SKM-1 treated with dmso at 0.1 percent for 144 hours (cell line): ENCODE measurements at regions not wholly inside any gene's neighbourhood (a gene's known extent, or its start where the extent isn't known, plus 50 kb on each side); places are given as distances from the start of the nearest gene placed in this dataset.

Source experiments
- DNase-seq: peaks from one replicate; lab custom pipeline; 2025; ENCODE audit not compliant: unreplicated experiment; lab: John Stamatoyannopoulos, UW

DNA sequence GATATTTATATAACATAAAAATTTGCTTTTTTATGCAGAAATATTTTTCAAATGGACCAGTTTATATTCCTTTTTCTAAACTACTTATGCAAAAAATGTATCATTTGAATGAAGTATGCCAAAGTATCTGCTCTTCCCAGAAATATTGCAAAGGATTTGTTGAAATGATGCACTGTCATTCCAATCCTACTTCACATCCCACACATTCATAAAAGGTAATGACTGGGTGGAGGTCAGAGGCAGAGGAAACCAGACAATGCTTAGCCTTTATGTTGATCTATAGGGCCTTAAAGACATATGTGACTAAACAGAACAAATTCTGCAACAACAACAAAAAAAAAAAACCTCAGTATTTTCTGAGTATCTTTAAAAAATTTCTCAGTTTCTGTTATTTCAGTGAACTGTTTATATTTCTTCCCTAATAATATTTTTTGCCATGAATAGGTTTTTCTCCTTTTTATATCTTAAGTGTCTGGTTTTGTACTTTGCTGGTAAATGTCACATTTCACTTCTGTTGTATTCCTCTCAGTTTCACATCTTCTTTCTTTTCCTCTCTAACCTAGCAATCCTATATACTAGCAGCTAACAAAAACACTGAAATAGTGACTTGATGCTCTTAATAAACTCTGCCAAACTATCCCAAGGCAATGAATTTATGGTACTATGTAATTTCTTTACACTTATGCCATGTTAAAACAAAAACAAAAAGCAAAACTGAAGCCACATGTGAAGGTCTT is 374.1 kb downstream of the BCKDHB start:
- DNase-seq = no peak

DNA sequence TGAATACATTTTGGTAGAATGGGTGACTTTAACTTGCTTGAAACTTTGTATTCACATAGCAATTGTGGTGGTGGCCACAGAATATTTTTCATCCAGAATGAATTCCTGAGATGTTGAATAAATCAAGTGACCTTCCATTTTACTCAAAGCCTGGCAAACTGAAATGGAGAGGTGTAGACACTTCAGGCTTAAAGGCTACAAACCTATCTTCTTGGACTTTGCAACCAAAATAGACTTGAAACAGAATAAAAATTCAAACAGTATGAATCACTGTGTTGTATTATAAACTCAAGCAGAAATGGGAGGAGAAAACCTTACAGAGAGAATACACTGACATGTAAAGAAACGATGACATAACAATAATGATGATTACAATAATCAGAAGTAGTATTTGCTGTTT is 371.6 kb downstream of the BCKDHB start:
- DNase-seq = no peak

DNA sequence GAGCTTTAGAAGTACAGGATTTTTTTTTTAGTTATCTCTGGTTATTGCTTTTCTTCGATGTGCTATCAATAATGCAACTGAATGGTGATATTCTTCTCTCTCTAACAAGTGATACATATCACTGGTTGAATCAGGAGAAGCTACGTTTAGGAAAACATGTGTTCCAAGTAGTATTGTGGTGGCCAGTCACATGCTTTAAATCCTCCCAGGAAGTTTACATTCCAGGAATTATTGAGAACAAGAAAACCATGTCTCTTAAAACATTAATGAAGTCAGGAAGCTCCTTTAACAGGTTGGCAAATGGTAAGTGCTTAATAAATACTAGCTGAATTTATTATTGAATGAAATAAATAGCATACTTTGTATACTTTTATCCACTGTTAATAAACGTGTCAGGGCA is 371.1 kb downstream of the BCKDHB start:
- DNase-seq = no peak

DNA sequence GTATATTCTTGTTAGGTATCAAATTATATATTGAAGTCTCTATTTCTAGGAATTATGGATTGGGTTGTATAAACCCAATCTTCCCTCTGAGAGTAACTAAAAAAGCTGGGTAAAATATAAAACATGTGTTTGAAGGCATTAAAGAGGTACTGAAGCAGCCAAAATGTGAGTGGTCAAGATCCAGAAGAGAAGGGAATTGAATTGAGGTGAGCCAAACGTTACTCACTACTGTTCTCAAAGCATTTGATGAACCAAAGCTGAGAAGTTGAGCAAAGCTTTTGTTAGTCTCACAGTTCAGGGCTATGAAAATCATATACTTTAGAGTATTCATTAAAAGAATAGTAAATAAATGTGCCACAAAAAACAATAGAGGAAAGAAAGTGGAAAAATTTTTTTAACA is 365.8 kb downstream of the BCKDHB start:
- no peak for DNase-seq

DNA sequence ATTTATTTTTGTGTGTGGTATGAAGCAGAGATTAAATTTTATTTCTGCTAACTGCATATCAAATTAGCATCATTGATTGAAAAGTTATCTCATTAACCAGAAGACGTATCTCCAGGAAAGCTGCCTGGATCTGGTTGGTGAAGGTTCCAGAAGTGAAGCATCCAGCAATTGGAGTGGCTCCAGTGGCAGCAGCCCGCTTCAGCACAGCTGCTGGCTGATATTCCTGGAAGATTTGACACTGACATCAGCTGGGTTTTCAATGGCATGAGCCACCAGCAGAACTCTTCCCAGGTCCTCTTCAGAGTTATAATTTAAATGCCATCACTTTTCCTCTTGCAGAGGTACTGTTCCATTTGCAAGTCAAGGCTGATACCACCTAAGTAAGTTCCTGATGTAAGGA is 363.5 kb downstream of the BCKDHB start:
- no peak for DNase-seq

DNA sequence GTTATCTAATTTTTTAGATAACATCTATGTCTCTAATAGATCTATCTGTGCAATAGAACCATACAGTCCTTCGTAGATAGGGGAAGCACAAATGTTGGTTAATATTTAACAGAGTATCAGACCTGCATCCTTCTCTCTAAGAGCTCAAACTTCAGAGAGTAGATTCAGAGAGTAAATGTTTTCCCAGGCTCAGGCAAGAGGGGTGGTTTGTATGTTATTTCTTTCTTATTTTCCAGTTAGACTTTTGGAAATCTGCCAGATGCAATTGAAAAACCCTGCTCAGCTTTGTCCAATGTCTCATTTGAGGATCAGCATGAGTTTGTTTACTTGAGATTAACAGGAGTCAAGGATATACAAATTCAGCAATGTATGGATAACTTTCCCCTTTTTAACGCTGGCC is 361.9 kb downstream of the BCKDHB start:
- DNase-seq = no peak

DNA sequence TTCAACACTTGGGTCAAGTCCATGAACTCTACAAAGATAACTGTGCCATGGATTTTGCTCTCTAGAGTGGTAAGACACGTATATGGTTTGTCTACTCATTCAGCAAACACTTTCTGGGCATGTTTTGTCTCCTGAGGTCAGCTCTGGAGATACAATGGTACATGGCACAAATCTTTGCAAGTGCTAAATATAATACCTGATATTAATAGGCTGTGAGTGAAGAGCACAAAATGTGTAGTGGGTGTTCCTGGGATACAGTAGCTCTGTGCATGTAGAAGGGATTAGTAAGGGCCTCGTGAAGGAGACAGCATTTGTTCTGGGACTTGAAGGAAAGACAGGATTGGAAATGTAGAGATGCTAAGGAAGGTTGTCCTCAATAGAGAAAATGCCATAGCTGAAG is 360.9 kb downstream of the BCKDHB start:
- DNase-seq = no peak

DNA sequence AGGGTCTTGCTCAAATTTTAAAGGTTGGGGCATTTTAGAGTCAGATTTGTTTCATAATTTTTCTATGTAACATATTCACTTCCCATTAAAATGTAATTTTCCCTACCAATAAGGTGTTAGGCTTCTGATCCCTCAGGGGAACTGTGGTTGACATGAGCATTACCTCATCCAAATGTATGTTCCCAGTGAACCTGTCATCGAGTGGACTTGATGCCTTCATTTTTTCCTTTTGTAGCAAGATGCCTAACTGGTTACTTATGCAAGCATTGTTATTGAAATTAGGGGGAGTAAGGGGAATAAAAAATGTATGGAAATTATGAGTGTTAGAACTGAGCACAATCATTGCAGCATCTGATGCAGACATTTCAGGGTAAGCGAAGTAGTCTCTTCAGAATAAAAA is 360.5 kb downstream of the BCKDHB start:
- no peak for DNase-seq

DNA sequence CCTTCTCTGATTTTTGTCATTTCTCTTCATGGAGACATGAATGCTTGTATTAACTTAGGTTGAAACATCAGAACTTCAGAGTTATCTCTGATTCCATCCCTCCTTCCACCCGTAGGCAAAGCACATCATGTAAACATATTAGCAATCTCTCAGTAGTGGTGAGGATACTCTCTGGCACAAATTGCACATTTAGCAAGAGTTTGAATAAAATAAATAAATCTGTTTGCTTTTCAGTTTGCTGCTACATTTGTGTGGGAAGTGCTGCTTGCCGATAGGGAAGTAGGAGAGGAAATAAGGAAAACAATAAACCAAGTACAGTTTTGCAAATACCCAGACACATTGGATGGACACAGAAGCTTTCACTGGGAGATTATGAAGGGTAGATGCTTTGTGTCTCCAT is 359.0 kb downstream of the BCKDHB start:
- no peak for DNase-seq

DNA sequence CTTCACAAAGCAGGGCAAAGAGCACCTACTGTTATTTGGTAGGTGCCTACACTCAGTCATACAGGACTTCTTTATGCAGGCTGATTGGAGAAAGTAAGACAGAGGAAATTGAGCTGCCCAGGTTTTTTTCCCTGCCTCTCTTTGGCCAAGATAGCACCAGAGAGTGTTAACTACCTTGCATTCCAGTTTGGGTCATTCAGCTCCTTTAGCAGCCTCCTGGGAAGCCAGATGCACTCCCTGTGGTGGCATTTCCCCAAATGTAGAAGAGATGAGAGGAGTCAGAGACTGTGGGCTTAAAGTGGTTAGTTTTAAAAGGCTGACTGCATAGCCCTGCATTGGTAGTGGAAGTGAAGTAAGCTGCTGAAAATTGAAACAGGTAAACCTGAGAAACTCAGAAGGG is 358.4 kb downstream of the BCKDHB start:
- no peak for DNase-seq

DNA sequence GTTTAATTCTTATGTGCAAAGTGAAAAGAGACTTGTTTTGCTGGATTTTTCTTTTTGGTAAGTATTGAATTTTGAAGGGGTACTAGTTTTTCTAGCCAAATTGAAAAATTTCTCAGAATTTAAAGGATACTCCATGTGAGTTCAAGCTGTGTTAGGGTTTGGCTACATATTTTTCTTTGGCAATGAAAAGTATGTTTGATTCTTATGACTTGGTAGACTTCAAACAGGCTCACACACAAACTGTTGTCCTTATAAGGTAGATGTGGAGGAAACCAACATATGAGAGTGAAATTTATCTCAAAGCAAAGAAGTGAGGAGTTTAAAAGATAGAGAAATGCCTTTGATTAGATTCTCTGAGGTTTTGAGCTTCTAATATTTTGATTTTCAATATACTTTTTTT is 356.7 kb downstream of the BCKDHB start:
- DNase-seq = no peak

DNA sequence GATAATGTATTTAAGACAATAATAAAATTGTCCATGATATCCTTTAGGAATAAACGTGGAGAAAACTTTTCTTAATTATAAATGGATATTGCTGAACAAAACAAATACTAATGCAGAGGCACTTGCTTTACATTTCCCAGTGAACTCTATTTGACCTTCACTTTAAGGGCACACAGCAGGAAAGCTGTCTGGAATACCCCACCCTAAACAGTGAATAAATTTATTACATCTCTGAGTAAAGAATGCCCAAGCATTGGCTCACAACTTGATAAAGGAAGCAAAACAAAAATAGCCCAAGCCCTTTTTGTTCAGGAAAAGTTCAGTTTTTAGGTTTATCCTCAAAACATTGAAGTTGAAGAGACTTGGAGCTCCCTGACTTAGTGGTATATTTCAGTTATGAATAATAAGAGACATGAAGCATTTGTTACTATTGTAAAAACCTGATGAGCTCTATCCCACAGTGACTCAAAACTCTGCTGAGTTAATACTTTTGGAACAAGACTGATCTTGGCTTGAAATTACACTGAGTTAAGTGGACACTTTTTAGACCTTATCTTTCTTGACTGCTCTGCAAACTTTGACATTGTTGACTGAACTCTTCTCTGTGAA is 353.9 kb downstream of the BCKDHB start:
- no peak for DNase-seq

DNA sequence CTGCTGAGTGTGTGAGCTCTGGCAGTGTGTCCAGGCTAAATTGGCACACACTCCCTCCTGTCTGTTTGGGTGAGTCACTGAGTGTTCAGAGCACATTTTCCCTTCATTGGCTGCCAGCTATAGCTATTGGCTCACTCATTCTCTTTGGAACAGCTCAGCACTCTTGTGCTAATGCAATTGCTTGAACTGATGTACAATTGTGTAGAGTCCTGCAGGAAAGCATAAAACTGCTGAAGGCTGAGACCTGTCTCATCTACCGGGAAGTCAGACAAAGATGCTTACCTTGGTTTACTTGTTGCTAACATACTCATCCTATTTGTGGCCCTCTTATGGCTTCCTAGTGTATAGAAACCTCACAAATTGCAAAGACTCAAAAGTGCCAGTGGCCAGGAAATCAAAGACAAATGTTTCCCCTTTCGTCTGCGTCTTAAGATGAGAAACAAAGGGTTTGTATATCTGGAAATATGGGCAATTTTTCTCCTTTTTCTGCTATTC is 351.0 kb downstream of the BCKDHB start:
- DNase-seq = no peak

DNA sequence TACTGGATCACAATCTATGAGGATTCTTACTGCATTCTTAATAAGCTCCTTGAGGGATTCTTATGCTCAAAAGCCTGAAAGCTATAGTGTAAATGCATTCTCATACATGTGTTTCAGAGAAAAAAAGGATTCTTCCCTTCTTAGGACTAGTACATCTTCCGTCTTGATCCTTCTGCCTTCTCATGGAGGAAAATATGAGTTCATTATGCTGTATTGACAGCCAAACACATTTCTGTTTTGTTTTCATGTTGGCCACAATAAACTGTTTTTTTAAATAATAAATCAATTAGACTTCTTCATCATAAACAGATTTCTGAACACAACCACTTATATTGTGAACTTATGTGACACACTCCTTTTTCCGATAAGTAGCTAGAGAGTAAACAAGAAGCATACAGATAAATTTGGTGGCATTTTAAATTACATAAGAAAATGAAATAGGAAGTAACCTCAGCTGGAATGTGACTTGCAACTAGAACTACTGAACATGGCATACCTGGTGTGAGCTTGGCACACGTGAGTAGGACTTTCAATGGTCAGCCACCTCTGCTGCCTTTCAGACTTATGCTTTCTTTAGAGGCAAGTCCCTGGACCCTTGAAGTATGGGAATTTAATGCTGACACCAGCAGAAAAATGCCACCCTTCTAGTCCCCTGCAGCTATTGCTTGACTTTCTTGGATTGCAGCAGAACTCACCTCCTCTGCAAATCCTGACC is 350.4 kb downstream of the BCKDHB start:
- DNase-seq = no peak

DNA sequence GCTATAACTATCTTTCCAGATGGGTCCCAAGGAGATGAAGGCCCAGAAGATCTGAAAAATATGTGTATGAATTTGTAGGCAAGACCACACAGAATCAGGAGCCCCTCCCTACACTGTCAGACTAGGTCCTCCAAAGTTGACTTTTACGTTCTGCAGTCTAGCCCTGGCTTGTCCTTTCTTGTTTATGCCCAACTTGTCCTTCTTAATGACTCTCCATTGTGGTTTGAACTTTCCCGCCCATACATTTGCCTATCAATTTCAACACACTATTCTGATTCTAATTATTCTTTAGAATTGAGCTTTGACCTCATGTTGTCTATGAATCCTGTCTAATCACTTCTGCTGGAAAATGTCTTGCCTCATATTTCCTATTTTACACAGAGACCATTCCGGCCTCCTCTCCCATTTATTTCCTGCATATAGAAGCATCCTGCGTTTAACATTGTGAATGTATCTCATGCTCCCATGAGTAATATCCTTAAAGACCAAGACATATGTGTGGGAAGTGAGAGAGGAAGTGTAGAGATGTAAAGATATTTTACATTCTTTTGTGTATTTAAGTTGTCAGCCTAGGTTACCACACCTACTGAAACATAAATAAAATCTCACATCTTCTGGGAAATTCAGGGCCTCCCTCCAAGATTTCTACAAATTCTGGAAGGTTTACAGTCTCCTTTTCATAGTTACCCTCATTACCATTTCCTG is 348.3 kb downstream of the BCKDHB start:
- DNase-seq = no peak

DNA sequence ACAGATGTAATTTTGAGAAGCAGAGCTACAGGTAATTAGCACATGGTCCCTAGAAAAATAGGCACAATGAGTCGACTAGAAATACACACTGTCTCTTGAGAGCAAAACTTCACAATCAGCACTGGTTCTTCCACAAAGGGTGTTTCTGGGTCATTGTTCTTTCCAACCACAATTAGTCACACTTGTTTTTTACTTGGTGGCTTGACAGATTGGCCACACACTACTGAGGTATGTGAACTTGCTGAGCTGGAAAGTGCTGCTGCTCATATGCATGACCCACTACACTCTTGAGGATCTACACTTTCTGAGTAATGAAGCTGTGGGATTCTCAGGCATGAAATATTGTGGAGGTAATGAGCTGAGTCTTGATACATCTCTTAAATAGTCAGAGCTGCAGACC is 347.7 kb downstream of the BCKDHB start:
- no peak for DNase-seq

DNA sequence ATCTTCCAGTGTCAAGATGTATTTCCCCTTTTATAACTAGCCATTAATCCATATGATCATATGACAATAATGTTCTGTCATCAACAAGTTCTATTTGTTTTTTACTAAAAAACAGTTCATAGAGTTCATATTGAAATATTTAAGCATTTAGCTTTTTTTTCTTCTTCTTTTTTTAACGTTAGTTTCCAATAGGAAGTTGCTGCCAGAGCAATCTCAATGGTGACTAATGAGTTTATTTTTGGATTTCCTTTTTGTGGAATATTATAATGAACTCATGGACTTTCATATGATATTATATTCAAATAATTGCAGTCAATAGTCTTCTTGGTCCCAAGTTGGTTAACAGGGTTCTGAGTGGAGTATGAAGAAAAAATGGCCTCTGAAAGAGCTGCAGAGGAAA is 343.3 kb downstream of the BCKDHB start:
- DNase-seq = no peak

DNA sequence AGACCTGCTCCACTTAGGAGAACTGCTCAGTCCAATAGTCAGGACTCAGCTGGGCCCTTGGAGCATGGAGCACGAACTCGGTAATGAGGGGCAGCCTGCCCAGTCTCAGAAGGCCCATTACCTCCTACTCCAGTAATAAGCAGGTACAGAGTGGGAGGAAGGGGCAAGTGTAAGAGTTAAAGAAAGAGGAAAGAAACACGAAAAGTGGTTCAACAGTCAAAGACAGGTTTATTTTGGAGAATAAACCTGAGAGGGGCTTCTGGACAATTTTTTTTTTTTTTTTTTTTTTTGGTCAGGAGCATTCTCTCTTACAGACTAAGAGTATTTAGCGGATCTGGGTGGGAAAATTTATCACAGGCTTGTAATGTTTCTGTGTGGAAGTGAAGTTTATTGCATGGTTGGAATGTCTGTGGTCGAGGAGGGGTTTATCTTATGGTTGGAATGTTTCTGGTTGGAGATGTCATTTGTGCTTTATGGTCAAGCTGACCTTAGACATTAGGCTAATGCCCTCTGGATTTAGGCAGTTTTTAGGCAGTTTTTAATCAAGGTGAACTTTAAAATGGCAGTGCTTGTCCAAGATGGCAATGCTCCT is 340.1 kb downstream of the BCKDHB start:
- no peak for DNase-seq

DNA sequence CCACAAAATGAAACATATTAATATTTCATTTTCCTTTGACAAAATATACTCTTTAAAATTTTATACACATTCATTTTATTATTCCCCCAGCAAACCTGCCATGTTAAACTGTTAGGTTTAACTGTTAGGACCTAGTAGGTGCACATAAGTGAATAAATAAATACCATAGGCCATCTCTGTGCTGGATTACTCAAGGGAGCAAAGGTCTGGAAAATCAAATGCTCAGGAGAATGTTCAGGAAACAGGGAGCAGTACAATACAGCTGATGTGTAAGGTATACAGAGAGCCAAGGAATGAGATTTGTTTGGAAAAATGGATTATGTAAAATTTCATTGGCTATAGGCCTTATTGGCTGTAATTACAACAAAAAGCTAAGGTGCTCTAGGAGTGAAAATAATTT is 339.3 kb downstream of the BCKDHB start:
- DNase-seq = no peak

DNA sequence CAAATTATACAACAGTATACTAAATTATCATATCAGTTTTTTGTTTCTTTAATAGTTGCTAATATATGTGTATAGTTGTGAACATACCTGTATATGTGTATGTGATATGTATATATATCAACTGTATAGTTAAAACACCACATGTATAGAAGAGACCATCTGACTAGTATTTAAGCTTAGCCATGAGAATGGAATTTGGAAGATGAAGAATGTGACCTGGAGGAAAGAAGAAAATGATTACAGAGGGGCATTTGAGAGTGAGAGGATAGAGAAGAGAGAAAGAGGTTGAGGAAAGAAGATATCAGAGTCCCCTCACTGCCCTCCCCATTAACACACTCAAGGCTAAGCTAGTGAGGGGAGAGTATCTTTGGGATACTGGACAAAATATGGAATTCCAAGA is 335.9 kb downstream of the BCKDHB start:
- no peak for DNase-seq

DNA sequence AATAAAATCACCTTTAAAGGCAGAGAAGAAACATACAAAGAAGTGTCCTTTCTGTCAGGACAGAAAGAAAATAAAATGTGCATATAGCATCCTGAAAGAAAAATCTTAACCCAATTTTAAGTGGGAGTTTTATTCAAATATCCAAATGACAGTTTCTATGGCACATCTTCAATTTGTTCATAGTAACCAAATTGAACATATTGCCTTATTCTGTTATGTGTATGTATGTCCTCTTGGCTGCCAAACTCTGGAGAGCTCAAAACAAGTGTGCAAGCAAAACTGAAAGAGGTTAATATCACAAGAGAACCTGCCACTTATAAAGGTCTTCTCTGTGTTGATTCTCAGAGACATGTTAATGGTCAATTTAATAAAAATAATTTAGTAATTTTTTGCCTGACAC is 334.7 kb downstream of the BCKDHB start:
- DNase-seq = no peak
